ENCODE measurements at regions not wholly inside any gene's neighbourhood (a gene's known extent, or its start where the extent isn't known, plus 50 kb on each side); places are given as distances from the start of the nearest gene placed in this dataset.

DNA sequence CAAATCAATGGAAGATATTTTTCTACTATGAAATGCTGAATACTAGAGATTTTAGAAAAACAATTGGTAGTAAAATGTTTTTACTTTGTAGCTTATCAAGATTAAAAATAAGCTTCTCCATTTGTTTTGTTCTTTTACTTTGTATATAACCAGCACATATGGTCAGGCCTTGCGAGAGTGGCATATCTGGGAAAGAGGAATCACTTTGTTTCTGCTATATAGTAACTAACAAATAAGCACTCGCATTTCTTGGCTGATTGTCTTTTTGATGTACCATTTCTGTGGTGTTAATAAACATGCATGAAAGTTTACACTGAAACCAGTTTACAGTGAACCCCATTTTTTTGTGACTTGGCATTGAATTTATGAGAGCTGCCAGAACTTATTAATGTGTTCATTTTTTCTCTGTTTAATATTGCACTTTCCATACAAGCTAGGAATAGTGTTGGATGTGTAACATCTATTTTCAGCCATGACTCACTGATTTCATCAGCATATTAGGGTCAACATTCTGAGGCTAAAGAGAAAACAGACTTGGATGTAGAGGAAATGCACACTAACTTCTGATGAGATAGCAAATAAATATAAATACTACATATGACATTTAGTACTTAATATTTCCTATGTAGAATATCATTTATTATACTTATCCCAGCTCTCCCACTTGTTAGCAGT is 635.5 kb downstream of the KCNH5 start:
- TF ChIP-seq, protein P1, sequence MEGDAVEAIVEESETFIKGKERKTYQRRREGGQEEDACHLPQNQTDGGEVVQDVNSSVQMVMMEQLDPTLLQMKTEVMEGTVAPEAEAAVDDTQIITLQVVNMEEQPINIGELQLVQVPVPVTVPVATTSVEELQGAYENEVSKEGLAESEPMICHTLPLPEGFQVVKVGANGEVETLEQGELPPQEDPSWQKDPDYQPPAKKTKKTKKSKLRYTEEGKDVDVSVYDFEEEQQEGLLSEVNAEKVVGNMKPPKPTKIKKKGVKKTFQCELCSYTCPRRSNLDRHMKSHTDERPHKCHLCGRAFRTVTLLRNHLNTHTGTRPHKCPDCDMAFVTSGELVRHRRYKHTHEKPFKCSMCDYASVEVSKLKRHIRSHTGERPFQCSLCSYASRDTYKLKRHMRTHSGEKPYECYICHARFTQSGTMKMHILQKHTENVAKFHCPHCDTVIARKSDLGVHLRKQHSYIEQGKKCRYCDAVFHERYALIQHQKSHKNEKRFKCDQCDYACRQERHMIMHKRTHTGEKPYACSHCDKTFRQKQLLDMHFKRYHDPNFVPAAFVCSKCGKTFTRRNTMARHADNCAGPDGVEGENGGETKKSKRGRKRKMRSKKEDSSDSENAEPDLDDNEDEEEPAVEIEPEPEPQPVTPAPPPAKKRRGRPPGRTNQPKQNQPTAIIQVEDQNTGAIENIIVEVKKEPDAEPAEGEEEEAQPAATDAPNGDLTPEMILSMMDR (IDR thresholded peaks at IDR 0.05): no peak

DNA sequence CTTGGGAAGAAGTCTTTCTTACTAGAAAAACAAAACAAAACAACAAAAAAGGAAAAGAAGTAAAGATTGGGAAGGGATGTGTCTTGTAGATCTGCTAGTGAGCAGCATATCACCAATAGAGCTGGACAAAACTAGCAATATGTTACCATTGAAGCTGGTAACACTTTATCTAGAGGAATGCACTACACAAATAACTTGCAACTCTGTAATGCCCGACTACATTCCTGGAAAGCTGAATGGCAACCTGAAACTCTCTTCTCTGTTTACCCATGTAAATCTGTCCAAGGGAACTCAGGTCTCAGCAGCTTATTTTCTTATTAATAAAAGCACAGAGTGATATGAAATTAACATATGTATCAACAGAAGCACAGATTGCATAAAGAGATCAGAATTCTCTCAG is 624.4 kb downstream of the KCNH5 start:
- TF ChIP-seq, protein P1 (IDR thresholded peaks at IDR 0.05): no peak

GRCh38 chr14:62428429-62429203 is 616.6 kb downstream of the KCNH5 start:
- TF ChIP-seq, protein P1 (IDR thresholded peaks at IDR 0.05): no peak

- TF ChIP-seq, protein P1 (IDR thresholded peaks at IDR 0.05): no peak
Observed at GRCh38 chr14:62429683-62430082, 615.6 kb downstream of the KCNH5 start.

DNA sequence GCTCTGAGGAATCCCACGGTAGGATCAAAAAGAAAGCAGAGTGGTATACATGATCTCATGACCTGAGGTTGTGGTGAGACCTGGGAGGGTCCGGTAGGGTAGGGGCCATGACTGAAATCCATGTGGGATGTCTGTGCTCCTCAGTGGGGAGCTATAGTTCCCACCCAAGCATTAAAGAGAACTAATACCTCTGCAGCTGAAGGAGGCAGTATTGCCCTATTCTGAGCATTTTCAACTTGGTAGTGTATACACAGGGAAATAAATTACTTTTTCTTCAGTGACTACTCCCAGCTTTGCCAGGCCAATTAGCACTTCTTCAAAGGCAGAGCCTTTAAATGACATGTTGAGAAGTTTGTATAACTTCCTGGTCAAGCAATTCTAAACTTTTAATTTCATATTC is 613.8 kb downstream of the KCNH5 start:
- TF ChIP-seq, protein P1 (IDR thresholded peaks at IDR 0.05): no peak

DNA sequence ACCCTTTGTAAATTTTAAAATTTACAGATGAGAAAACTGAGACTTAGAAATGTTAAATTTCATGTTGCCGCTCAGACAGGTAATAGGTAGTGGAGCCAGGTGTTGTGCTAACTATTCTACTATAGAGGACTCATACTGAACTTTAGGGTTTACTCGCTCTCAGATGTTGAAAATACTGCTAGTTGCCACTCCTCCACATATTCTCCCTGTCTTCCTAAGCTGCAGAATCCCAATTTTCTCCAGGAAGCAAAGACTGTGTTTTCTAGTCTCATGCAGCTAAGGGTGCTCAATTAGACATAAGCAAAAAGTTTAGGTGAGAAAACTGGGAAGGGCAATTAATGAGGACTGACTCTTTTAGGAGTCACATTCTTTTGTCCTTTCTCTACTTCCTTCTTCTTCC is 612.3 kb downstream of the KCNH5 start:
- TF ChIP-seq, protein P1 (IDR thresholded peaks at IDR 0.05): no peak

DNA sequence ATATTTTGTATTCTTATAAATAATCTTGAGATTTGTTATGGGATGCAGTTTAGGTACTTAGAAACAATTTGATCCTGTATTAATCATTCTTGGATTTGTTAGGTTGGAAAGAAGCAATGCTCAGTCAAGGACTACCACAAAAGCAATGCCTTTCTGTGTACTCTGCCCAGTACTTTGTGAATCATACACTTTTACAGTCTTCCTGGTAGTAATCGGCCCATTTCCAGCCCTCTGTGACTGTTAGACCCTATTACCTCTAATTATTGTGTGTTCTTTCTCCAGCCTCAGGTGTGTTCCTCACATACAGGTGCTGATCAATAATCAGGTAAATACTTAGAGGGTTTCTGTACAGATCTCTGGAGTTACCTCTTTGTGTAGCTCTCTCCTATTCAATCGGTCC is 609.0 kb downstream of the KCNH5 start:
- TF ChIP-seq, protein P1 (IDR thresholded peaks at IDR 0.05): no peak

Measured in LNCAP (cell line).